ENCODE measurements at regions not wholly inside any gene's neighbourhood (a gene's known extent, or its start where the extent isn't known, plus 50 kb on each side); places are given as distances from the start of the nearest gene placed in this dataset.
A peak's percentile ranks its signal among the peaks of the same experiment; 100 is the strongest.

- peaks cover 0 to 16% (median 3%) of the 10 kb centered on the region in 7 donors for H3K9me3 Mint-ChIP-seq
- Histone ChIP-seq H3K4me3 (ENCODE audit: low read depth, low read length) (no peak overlapping the region), H3K36me3 (ENCODE audit: control insufficient read depth, insufficient read depth, low read length) (peaks cover 11% of the 10 kb centered on the region), H3K27me3 (ENCODE audit: control insufficient read depth, insufficient read depth, low read length) (no peaks in the 10 kb centered on the region), H3K9me3 (ENCODE audit: control insufficient read depth in 2 of 2, low read length in 2 of 2) (peaks cover 2 to 8% of the 10 kb centered on the region in 2 experiments), H3K27ac (ENCODE audit: insufficient read depth, low read length, poor library complexity, severe bottlenecking) (no peak overlapping the region), H3K4me1 (ENCODE audit: control insufficient read depth, insufficient read depth, low read length, poor library complexity, severe bottlenecking) (peaks cover 3% of the 10 kb centered on the region)
- no peak overlapping the region for H3K27ac Mint-ChIP-seq
- no peak for DNase-seq
- no peak overlapping the region for H3K4me3 Mint-ChIP-seq
- H3K4me1 Mint-ChIP-seq = peaks cover 38 to 67% (median 61%) of the 10 kb centered on the region in 4 donors
- peaks cover 46% of the 10 kb centered on the region for H3K36me3 Mint-ChIP-seq
- H3K27me3 Mint-ChIP-seq = no peaks in the 10 kb centered on the region
- no peak for ATAC-seq (ENCODE audit: low read depth in 2 of 2)
Measured at GRCh38 chr6:144397141-144397540, 112.0 kb downstream of the UTRN start.

- Mint-ChIP-seq H3K4me3 (no peak overlapping the region), H3K27ac (no peak overlapping the region), H3K9me3 (peaks cover 0 to 12% (median 0%) of the 10 kb centered on the region in 7 donors), H3K36me3 (peaks cover 61% of the 10 kb centered on the region), H3K27me3 (no peaks in the 10 kb centered on the region), H3K4me1 (peaks cover 42 to 67% (median 62%) of the 10 kb centered on the region in 4 donors)
- H3K36me3 ChIP-seq (ENCODE audit: control insufficient read depth, insufficient read depth, low read length) = peaks cover 24% of the 10 kb centered on the region
- ATAC-seq (ENCODE audit: low read depth in 2 of 2) (no peak), DNase-seq (no peak)
- H3K4me3 ChIP-seq (ENCODE audit: low read depth, low read length) = no peak overlapping the region
- H3K9me3 ChIP-seq (ENCODE audit: control insufficient read depth in 2 of 2, low read length in 2 of 2) = peaks cover 2 to 8% of the 10 kb centered on the region in 2 experiments
- H3K27me3 ChIP-seq (ENCODE audit: control insufficient read depth, insufficient read depth, low read length) = no peaks in the 10 kb centered on the region
- H3K27ac ChIP-seq (ENCODE audit: insufficient read depth, low read length, poor library complexity, severe bottlenecking) = no peak overlapping the region
- peaks cover under 1% of the 10 kb centered on the region for H3K4me1 ChIP-seq (ENCODE audit: control insufficient read depth, insufficient read depth, low read length, poor library complexity, severe bottlenecking)
Measured at GRCh38 chr6:144400321-144400720, 115.2 kb downstream of the UTRN start.

GRCh38 chr6:144401736-144402733 lies 116.9 kb downstream of the UTRN start:
- Histone ChIP-seq H3K27me3 (ENCODE audit: control insufficient read depth, insufficient read depth, low read length) (no peaks in the 10 kb centered on the region), H3K9me3 (ENCODE audit: control insufficient read depth in 2 of 2, low read length in 2 of 2) (peaks cover 2 to 8% of the 10 kb centered on the region in 2 experiments), H3K36me3 (ENCODE audit: control insufficient read depth, insufficient read depth, low read length) (peaks cover 24% of the 10 kb centered on the region), H3K4me3 (ENCODE audit: low read depth, low read length) (no peak overlapping the region), H3K4me1 (ENCODE audit: control insufficient read depth, insufficient read depth, low read length, poor library complexity, severe bottlenecking) (no peaks in the 10 kb centered on the region), H3K27ac (ENCODE audit: insufficient read depth, low read length, poor library complexity, severe bottlenecking) (no peak overlapping the region)
- H3K9me3 Mint-ChIP-seq = peaks cover 0 to 9% (median 0%) of the 10 kb centered on the region in 7 donors
- no peaks in the 10 kb centered on the region for H3K27me3 Mint-ChIP-seq
- peaks cover 55% of the 10 kb centered on the region for H3K36me3 Mint-ChIP-seq
- DNase-seq = no peak
- no peak overlapping the region for H3K4me3 Mint-ChIP-seq
- no peak for ATAC-seq (ENCODE audit: low read depth in 2 of 2)
- H3K27ac Mint-ChIP-seq = no peak overlapping the region
- peaks cover 34 to 64% (median 57%) of the 10 kb centered on the region in 4 donors for H3K4me1 Mint-ChIP-seq

GRCh38 chr6:144402750-144403149 lies 117.6 kb downstream of the UTRN start:
- Histone ChIP-seq H3K27ac (ENCODE audit: insufficient read depth, low read length, poor library complexity, severe bottlenecking) (no peak overlapping the region), H3K4me3 (ENCODE audit: low read depth, low read length) (no peak overlapping the region), H3K36me3 (ENCODE audit: control insufficient read depth, insufficient read depth, low read length) (peaks cover 19% of the 10 kb centered on the region), H3K27me3 (ENCODE audit: control insufficient read depth, insufficient read depth, low read length) (no peaks in the 10 kb centered on the region), H3K4me1 (ENCODE audit: control insufficient read depth, insufficient read depth, low read length, poor library complexity, severe bottlenecking) (no peaks in the 10 kb centered on the region), H3K9me3 (ENCODE audit: control insufficient read depth in 2 of 2, low read length in 2 of 2) (peaks cover 1 to 6% of the 10 kb centered on the region in 2 experiments)
- H3K9me3 Mint-ChIP-seq = peaks cover 0 to 6% (median 0%) of the 10 kb centered on the region in 7 donors
- H3K27me3 Mint-ChIP-seq = no peaks in the 10 kb centered on the region
- peaks cover 34 to 69% (median 59%) of the 10 kb centered on the region in 4 donors for H3K4me1 Mint-ChIP-seq
- H3K36me3 Mint-ChIP-seq = peaks cover 56% of the 10 kb centered on the region
- H3K4me3 Mint-ChIP-seq = no peak overlapping the region
- H3K27ac Mint-ChIP-seq = peak overlapping the region in 1 of 3 donors; percentile 22
- ATAC-seq (ENCODE audit: low read depth in 2 of 2) = no peak
- no peak for DNase-seq

GRCh38 chr6:144405163-144405562 lies 120.0 kb downstream of the UTRN start:
- no peaks in the 10 kb centered on the region for H3K9me3 ChIP-seq (ENCODE audit: control insufficient read depth in 2 of 2, low read length in 2 of 2)
- no peak overlapping the region for H3K4me3 ChIP-seq (ENCODE audit: low read depth, low read length)
- Mint-ChIP-seq H3K9me3 (no peaks in the 10 kb centered on the region), H3K4me3 (no peak overlapping the region), H3K27me3 (no peaks in the 10 kb centered on the region), H3K4me1 (peaks cover 40 to 77% (median 55%) of the 10 kb centered on the region in 4 donors), H3K27ac (no peak overlapping the region), H3K36me3 (peaks cover 51% of the 10 kb centered on the region)
- DNase-seq (no peak), ATAC-seq (ENCODE audit: low read depth in 2 of 2) (no peak)
- no peaks in the 10 kb centered on the region for H3K27me3 ChIP-seq (ENCODE audit: control insufficient read depth, insufficient read depth, low read length)
- no peak overlapping the region for H3K27ac ChIP-seq (ENCODE audit: insufficient read depth, low read length, poor library complexity, severe bottlenecking)
- peaks cover 3% of the 10 kb centered on the region for H3K4me1 ChIP-seq (ENCODE audit: control insufficient read depth, insufficient read depth, low read length, poor library complexity, severe bottlenecking)
- peaks cover 13% of the 10 kb centered on the region for H3K36me3 ChIP-seq (ENCODE audit: control insufficient read depth, insufficient read depth, low read length)

GRCh38 chr6:144406796-144407195 lies 121.7 kb downstream of the UTRN start:
- Mint-ChIP-seq H3K36me3 (peaks cover 60% of the 10 kb centered on the region), H3K4me3 (peak overlapping the region in 1 of 4 donors; percentile 59), H3K27me3 (no peaks in the 10 kb centered on the region), H3K9me3 (peaks cover 0 to 3% (median 0%) of the 10 kb centered on the region in 7 donors), H3K27ac (no peak overlapping the region), H3K4me1 (peaks cover 41 to 82% (median 56%) of the 10 kb centered on the region in 4 donors)
- Histone ChIP-seq H3K4me3 (ENCODE audit: low read depth, low read length) (no peak overlapping the region), H3K4me1 (ENCODE audit: control insufficient read depth, insufficient read depth, low read length, poor library complexity, severe bottlenecking) (peaks cover 9% of the 10 kb centered on the region), H3K27me3 (ENCODE audit: control insufficient read depth, insufficient read depth, low read length) (no peaks in the 10 kb centered on the region), H3K36me3 (ENCODE audit: control insufficient read depth, insufficient read depth, low read length) (peaks cover 13% of the 10 kb centered on the region), H3K9me3 (ENCODE audit: control insufficient read depth in 2 of 2, low read length in 2 of 2) (no peaks in the 10 kb centered on the region), H3K27ac (ENCODE audit: insufficient read depth, low read length, poor library complexity, severe bottlenecking) (no peak overlapping the region)
- no peak for ATAC-seq (ENCODE audit: low read depth in 2 of 2)
- no peak for DNase-seq

GRCh38 chr6:144408161-144408560 lies 123.0 kb downstream of the UTRN start:
- H3K4me1 ChIP-seq (ENCODE audit: control insufficient read depth, insufficient read depth, low read length, poor library complexity, severe bottlenecking) = peaks cover 15% of the 10 kb centered on the region
- no peak overlapping the region for H3K27ac Mint-ChIP-seq
- no peaks in the 10 kb centered on the region for H3K27me3 Mint-ChIP-seq

More at GRCh38 chr6:144408161-144408560, 123.0 kb downstream of the UTRN start:
- H3K4me3 Mint-ChIP-seq = no peak overlapping the region
- Histone ChIP-seq H3K27ac (ENCODE audit: insufficient read depth, low read length, poor library complexity, severe bottlenecking) (no peak overlapping the region), H3K4me3 (ENCODE audit: low read depth, low read length) (no peak overlapping the region), H3K9me3 (ENCODE audit: control insufficient read depth in 2 of 2, low read length in 2 of 2) (no peaks in the 10 kb centered on the region), H3K36me3 (ENCODE audit: control insufficient read depth, insufficient read depth, low read length) (peaks cover 11% of the 10 kb centered on the region), H3K27me3 (ENCODE audit: control insufficient read depth, insufficient read depth, low read length) (no peaks in the 10 kb centered on the region)
- H3K36me3 Mint-ChIP-seq = peaks cover 51% of the 10 kb centered on the region
- ATAC-seq (ENCODE audit: low read depth in 2 of 2) (no peak), DNase-seq (no peak)
- peaks cover 0 to 3% (median 0%) of the 10 kb centered on the region in 7 donors for H3K9me3 Mint-ChIP-seq
- peaks cover 43 to 83% (median 55%) of the 10 kb centered on the region in 4 donors for H3K4me1 Mint-ChIP-seq
